ENCODE measurements at regions not wholly inside any gene's neighbourhood (a gene's known extent, or its start where the extent isn't known, plus 50 kb on each side); places are given as distances from the start of the nearest gene placed in this dataset.
"Not testable (repeated sequence)": the region's sequence is repeated elsewhere in the genome, so short reads cannot be mapped to it uniquely, and the experiment has no call there.

DNA sequence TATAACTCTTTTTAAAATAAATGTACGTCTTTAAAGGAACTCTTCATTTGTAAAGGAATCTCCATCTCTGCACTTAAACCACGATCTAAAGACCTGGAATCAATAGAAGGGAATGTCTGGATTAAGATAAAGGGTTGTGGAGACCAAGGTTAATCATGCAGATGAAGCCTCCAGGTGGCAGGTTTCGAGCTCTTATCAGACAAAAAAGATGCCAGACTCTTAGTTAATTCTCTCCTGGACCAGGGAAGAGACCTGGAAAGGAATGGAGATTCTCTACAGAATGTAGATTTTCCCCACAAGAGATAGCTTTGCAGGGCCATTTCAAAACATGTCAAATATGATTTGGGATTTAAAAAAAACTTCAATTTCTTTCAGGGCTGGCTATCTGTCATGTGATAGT lies 71.5 kb upstream of the SSTR4 start:
- TF ChIP-seq, protein P1, sequence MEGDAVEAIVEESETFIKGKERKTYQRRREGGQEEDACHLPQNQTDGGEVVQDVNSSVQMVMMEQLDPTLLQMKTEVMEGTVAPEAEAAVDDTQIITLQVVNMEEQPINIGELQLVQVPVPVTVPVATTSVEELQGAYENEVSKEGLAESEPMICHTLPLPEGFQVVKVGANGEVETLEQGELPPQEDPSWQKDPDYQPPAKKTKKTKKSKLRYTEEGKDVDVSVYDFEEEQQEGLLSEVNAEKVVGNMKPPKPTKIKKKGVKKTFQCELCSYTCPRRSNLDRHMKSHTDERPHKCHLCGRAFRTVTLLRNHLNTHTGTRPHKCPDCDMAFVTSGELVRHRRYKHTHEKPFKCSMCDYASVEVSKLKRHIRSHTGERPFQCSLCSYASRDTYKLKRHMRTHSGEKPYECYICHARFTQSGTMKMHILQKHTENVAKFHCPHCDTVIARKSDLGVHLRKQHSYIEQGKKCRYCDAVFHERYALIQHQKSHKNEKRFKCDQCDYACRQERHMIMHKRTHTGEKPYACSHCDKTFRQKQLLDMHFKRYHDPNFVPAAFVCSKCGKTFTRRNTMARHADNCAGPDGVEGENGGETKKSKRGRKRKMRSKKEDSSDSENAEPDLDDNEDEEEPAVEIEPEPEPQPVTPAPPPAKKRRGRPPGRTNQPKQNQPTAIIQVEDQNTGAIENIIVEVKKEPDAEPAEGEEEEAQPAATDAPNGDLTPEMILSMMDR (IDR thresholded peaks at IDR 0.05; ENCODE audit: low read length, missing control alignments): no peak
- H3K4me3 ChIP-seq (replicated peaks; ENCODE audit: low read depth, low read length): no peak overlapping the region
- no peak for DNase-seq (ENCODE audit: low read depth)

DNA sequence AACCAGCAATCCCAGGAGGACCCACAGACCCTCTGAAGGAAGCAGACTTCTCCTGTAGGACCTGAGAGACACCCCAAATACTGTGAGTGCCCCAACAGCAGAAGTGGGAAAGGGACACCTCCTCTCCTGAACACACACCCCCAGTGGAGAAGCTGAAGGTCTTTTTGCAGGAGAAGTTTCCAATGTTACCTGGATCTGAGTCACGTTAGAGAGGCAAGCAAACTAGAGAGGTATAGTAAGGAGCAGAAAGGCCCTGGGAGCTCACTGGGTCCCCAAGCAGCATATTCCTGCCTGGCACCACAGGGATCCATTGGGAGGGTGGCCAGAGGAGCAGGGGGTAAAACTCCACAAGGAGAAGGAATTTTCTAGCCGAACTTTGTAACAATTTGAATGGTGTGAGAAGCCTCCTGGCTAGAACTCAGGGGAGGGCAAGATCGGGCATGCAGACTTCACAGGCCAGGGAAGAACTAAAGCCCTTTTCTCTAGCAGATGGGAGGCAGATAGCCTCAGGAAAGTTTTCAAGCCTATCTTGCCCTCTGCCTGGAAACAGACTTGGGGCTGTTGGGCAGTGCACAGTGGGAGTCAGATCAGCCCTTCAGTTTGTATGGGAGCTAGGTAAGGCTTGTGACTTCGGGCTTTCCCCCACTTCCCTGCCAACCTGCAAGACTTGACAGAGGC lies 68.2 kb upstream of the SSTR4 start:
- TF ChIP-seq, protein P1 (IDR thresholded peaks at IDR 0.05; ENCODE audit: low read length, missing control alignments): no peak
- no peak overlapping the region for H3K4me3 ChIP-seq (replicated peaks; ENCODE audit: low read depth, low read length)
- DNase-seq (ENCODE audit: low read depth): no peak

DNA sequence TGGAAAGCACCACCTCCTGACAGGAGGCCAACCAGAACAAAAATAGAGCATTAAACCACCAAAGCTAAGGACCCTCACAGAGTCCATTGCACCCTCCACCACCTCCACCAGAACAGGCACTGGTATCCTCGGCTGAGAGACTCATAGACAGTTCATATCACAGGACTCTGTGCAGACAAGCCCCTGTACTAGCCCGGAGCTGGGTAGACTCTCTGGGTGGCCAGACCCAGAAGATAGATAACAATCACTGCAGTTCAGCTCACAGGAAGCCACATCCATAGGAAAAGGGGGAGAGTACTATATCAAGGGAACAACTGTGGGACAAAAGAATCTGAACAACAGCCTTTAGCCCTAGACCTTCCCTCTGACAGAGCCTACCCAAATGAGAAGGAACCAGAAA lies 67.4 kb upstream of the SSTR4 start:
- DNase-seq (ENCODE audit: low read depth); H3K4me3 ChIP-seq (replicated peaks; ENCODE audit: low read depth, low read length): not testable (repeated sequence)

DNA sequence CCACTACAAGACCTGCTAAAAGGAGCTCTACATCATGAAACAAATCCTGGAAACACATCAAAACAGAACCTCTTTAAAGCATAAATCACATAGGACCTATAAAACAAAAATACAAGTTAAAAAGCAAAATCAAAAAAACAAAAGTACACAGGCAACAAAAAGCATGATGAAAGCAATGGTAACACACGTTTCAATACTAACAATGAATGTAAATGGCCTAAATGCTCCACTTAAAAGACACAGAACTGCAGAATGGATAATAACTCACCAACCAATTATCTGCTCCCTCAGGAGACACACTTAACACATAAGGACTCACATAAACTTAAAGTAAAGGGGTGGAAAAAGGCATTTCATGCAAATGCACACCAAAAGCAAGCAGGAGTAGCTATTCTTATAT lies 66.1 kb upstream of the SSTR4 start:
- not testable (repeated sequence) for DNase-seq (ENCODE audit: low read depth)

DNA sequence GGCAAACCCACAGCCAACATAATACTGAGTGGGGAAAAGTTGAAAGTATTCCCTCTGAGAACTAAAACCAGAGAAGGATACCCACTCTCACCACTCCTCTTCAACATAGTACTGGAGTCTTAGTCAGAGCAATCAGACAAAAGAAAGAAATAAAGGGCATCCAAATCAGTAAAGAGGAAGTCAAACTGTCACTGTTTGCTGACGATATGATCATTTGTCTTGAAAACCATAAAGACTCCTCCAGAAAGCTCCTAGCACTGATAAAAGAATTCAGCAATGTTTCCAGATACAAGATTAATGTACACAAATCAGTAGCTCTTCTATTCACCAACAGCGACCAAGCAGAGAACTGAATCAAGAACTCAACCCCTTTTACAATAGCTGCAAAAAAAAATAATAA lies 64.0 kb upstream of the SSTR4 start:
- not testable (repeated sequence) for H3K4me3 ChIP-seq (replicated peaks; ENCODE audit: low read depth, low read length); DNase-seq (ENCODE audit: low read depth)

More for the DNA sequence above, 66.1 kb upstream of the SSTR4 start:
- H3K4me3 ChIP-seq (replicated peaks; ENCODE audit: low read depth, low read length): not testable (repeated sequence)

DNA sequence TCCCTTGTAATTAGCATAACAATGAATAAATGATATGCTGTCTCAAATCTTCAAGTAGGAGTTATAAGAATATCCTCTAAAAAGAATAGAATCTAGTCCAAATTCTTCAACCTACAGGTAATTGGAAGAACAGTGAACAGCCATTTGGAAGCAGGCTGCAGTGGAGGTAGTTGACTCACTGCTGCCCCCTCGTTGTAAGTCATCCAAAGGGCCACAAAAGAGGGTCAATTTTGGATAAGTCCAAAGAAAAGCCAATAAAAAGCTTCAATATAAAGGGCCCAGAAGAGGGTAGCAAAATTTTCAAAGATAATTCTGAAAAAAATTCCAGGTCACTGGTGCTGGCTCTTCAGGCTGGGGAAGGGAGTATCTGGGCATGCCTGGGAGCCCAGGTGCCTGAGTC lies 60.8 kb upstream of the SSTR4 start:
- H3K4me3 ChIP-seq (replicated peaks; ENCODE audit: low read depth, low read length): no peak overlapping the region
- TF ChIP-seq, protein P1 (IDR thresholded peaks at IDR 0.05; ENCODE audit: low read length, missing control alignments): peak; percentile 69
- DNase-seq (ENCODE audit: low read depth): peak; percentile 59

DNA sequence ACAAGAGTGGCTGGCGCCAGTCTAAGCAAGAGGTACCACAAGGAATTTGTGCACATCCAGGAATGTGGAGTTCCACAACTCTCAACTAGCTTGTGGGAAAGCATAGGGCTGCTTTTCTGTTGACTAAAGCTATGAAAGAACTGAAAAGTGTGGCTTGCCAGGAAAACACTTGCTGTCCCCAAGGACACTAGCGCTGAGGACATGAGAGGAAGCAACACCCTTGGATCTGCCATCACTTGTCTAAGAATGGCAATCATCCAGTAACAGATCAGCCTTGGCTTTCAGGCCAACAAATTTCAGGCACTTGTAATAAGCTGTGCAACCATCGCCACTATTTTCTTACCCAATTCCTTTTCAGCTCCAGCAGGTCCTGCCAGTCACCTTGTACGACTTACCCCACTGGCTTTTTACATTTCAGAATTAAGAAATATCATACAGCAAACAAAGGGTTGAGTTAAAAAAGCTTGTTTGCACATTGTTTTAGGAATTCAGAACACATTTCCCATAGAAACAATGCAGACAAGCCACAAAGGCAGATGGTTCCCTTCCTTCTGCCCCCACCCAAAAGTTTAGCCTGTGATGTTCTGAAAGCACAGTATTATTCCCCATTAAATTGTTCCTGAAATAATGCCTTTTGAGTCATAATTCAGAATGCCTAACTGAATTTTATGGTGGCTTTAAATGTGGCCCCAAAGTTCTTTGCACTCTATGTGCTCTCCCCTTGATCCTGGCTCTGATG lies 57.9 kb upstream of the SSTR4 start:
- TF ChIP-seq, protein P1 (IDR thresholded peaks at IDR 0.05; ENCODE audit: low read length, missing control alignments): no peak
- H3K4me3 ChIP-seq (replicated peaks; ENCODE audit: low read depth, low read length): no peak overlapping the region
- no peak for DNase-seq (ENCODE audit: low read depth)

DNA sequence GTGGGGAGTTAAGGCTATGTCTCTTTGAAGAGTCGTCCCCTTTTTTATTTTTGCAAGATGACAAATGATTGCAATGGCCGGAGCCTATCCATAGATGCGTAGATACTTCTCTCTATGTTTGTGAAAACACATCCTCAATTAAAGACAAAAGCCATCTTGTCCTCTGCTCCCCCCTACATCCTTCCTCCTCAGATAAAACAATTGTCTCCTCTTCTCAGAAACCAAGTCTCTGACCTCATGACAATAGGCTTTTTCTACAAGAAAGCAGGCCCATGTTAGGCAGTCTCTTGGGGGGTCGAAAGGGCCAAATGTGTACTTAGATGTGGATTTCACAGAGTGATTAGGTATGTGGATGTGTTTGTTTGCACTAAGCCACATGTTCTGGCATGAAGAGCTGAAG lies 51.1 kb upstream of the SSTR4 start:
- H3K4me3 ChIP-seq (replicated peaks; ENCODE audit: low read depth, low read length): no peak overlapping the region
- DNase-seq (ENCODE audit: low read depth): no peak
- TF ChIP-seq, protein P1 (IDR thresholded peaks at IDR 0.05; ENCODE audit: low read length, missing control alignments): no peak
